GM19395 (cell line): ENCODE measurements at regions not wholly inside any gene's neighbourhood (a gene's known extent, or its start where the extent isn't known, plus 50 kb on each side); places are given as distances from the start of the nearest gene placed in this dataset.

Experiments used
- ATAC-seq: cut with Tn5 transposase; IDR thresholded peaks from one replicate; pipeline ENCODE4 v1.9.1; 2021; ENCODE audit warnings: mild to moderate bottlenecking, moderate library complexity; ENCODE audit not compliant: unreplicated experiment

GRCh38 chr20:11118802-11119380 is 445.1 kb upstream of the JAG1 start:
- no peak for ATAC-seq

DNA sequence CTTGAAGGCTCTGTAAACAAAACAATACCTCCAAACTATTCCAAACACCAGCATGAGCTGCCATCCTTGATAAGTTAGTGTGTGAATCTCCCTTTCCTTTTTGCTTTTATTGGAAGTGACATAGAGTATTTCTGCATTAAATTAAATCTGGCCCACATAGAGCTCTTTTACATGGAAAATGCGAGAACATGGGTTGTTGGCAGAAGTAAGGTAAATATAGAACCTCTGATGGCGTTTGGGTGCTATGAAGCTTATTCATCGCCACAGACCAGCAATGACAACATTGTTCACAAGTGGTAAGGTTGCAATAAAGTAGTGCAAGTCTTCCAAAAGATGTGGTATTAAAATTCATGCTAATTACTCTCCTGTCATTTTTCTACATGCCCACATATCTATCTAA is 445.8 kb upstream of the JAG1 start:
- no peak for ATAC-seq

GRCh38 chr20:11120431-11120830 is 446.6 kb upstream of the JAG1 start:
- ATAC-seq = no peak

GRCh38 chr20:11124849-11125505 is 451.2 kb upstream of the JAG1 start:
- ATAC-seq = no peak

GRCh38 chr20:11128220-11128718 is 454.5 kb upstream of the JAG1 start:
- no peak for ATAC-seq

DNA sequence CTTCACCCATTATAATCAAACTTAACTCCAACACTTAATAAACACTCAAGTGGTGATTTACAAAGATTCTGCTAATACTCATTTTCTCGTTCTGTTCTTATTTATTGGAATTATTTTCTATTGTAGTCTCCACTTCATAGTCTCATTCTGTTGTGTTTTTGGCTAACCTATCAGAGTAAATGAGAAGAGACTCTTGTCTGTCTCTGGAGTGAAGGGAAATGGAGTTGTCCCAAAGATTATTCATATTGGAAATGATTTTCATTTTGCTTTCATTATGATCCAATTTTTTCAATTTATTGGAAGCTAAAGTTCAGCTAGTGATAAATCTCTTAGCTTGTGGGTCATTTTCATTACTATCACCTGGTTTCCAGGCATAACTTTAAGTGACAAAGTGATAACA is 454.9 kb upstream of the JAG1 start:
- ATAC-seq = no peak

GRCh38 chr20:11130554-11131166 is 456.9 kb upstream of the JAG1 start:
- no peak for ATAC-seq

DNA sequence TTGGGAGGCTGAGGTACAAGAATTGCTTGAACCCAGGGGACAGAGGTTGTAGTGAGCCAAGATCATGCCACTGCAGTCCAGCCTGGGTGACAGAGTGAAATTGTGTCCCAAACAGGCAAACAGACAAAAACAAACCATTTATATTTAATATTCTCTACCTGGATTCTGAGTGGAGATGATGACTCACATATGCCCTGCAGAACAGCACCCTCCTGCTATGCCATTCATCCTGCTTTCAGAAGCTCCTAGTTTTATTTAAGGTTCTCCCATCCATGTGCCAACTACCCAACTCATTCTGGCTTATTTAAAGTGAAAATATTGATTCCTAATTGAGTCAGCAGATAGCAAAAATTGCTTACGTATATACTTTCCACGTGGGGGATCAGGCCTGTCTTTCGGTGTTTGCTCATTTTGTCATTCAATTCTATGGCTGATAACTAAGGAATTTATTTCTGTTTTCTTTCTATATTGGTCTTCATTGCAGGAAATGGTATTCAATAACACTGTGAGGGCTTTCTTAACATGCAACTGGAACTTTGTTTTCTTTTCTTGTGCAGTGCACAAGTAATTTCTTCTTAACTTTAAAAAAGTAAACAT is 459.1 kb upstream of the JAG1 start:
- ATAC-seq = no peak

DNA sequence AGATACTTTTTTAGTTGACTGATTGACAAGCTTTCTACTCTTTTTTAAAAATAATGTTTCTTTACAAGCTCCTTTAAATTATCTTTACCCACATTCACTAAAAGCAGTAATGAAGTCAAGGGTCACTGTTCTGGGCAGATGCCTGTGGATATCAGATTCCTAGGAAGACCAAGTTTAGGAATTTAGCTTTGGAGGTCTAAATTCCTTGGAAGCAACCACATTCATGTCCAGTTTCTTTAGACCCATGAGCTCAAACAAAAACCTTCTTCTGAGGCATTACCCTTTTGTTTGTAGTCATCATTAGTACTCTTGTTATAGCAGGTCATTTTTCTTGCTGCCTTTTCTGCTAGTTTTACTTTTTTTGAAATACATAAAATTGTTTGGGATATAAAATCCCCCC is 462.9 kb upstream of the JAG1 start:
- no peak for ATAC-seq

DNA sequence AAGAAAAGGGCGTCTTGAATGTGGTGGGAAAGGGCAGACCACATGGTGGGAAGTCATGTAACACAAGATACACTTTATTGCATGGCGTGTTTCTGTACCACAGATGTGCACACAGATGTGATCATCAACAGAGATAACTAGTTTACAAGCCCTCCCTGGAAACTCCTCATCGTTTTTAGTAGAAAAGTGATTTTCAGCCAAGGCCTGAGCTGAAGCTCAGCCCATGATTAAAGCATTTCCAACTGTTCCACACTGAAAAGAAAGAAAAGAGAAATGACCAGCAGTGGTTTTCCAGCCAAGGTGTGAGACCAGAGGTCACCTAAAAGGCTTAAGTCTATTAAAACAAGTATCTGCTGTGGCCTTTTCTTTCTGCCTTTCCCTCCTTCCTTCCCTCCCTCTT is 463.9 kb upstream of the JAG1 start:
- no peak for ATAC-seq

DNA sequence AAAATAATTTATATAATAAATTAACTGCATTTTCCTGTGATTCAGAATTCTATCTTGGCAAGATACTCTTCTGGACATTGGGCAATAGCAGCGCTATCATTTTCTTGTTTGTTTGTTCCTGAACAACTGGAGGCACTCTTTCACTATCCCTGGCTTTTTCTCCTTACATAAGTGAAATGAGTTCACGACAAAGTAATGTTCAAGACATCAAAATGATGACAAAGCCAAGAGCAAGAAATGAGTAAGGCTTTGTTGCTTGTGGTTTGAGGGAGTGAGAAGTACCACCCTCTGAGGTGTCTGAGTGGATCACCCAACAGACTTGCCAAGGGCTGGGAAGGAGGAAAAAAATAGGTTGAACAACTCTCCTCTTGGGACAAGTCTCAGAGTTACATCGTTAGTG is 466.6 kb upstream of the JAG1 start:
- ATAC-seq = no peak

DNA sequence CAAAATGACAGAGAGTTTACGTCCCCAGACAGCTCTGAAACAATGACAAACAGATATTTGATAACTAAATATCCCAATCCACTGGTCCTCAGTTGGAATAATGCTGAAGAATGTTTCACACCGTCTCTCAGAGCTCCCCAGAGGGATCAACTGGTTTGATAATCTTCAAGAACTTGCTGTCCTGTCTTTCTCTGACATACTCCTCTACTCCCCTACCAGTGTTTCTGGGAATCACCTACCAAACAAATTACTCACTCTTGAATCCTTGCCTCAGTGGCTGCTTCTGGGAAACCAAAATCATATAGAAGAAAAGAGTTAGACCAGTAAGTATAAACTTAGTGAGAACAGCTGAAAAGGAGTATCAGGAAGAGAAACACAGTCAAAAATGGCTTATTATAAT is 469.7 kb upstream of the JAG1 start:
- no peak for ATAC-seq

- ATAC-seq = no peak
Observed at GRCh38 chr20:11144114-11144950, 470.5 kb upstream of the JAG1 start.

DNA sequence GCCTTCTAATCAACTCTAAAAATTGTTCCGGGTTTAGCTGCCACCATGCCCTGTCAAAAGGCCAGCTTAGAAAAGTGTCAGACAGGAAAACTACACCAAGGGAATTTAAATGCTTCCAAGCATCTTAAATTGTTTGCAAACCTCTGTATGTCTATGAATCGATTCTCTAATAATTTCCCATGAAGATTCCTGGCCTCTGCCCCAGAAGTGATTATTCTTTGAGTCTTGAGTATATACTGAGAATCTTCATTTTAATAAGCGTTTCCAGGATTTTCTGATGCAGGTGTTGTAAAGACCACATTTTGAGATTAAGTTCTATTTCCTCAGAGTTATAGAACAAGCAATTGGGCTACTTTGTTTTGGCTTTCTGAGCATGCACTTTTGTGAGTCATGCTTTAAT is 471.8 kb upstream of the JAG1 start:
- no peak for ATAC-seq

GRCh38 chr20:11153819-11154218 is 480.0 kb upstream of the JAG1 start:
- no peak for ATAC-seq

DNA sequence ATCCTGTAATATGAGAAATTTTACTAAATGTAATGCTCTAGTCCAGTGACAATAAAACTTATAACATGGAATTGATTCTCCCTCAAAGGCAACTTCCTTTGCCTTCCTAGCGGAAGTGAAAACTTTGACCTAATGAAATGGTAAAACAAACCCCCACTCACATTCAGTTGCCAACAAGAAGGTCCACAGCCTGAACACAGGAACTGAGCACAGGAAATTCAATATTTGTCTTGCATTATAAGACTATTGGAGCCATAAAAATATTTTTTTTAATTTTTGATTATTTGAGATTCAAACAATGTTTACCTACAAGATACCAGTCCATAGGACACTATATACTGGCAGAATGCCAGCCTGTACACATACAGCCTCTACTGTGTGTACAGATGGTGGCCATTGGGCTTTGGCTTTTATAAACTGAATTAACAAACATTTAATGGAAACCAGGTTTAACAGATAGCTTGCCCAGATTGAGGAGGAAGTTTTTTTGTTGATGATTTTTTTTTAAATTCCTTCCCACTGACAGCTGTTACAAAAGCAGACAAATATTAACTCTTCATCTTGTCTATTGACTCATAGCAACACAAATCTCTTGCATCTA is 481.5 kb upstream of the JAG1 start:
- no peak for ATAC-seq

- no peak for ATAC-seq
Observed at GRCh38 chr20:11156922-11157321, 483.1 kb upstream of the JAG1 start.

DNA sequence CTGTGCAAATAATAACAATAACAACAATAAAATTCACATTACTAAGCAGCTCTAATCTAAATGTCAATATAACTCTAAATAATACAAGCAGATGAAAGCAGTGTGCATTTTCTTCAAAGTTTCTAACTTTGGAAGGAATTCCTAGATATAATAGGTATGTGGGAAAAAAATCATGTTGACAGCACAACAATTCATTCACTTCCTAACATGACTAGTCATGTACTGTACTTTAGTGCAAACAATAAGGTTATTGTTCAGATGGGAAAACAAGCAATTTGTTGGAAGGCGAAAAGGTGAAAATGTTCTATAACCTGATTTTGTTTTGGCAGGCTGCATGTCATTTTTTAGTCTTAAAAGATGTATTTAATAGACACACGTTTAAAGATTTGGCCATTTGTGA is 484.3 kb upstream of the JAG1 start:
- no peak for ATAC-seq

DNA sequence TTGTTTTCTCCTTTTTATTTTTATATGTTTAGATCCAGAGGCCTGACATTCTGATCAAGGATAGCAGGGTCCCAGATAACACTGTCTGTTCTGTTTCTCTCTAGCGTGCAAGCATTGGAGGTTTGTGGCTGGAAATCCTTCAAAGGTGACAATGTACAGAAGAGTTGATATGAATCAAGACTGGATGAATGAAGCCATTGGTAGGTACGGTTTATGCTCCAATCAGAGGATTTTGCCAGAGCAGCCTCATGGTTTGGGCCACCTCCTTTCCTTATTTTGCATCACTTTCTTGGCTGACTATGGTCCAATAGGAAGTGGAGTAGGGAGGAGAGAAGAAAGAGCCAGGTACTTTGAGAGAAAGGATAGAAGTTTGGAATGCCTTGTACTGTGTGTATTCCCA is 484.8 kb upstream of the JAG1 start:
- ATAC-seq = no peak

- ATAC-seq = no peak
Observed at GRCh38 chr20:11159728-11160127, 485.9 kb upstream of the JAG1 start.
